Stimulated activated CD4-positive, alpha-beta T cell treated with anti-CD3 and anti-CD28 coated beads, TNF-alpha, amount 100 ng/mL, for 1 hour (primary cell): ENCODE measurements at regions not wholly inside any gene's neighbourhood (a gene's known extent, or its start where the extent isn't known, plus 50 kb on each side); places are given as distances from the start of the nearest gene placed in this dataset.
"Not testable (repeated sequence)": the region's sequence is repeated elsewhere in the genome, so short reads cannot be mapped to it uniquely, and the experiment has no call there.

Source experiments
- DNase-seq, 3 donors: peaks; one replicate each; pipeline ENCODE4 v3.0.0-alpha.2; 2020; ENCODE audit warnings: low read depth in 3 of 3, low spot score in 1 of 3

- DNase-seq: no peak
Observed at GRCh38 chr14:105581551-105582341, 55.4 kb downstream of the TMEM121 start.

- no peak for DNase-seq
Observed at GRCh38 chr14:105582639-105583038, 56.3 kb downstream of the TMEM121 start.

- not testable (repeated sequence) for DNase-seq
Observed at GRCh38 chr14:105583914-105584313, 57.5 kb downstream of the TMEM121 start.

GRCh38 chr14:105585290-105585689, 58.9 kb downstream of the TMEM121 start:
- not testable (repeated sequence) for DNase-seq

- DNase-seq: not testable (repeated sequence)
Observed at GRCh38 chr14:105585722-105586121, 59.3 kb downstream of the TMEM121 start.

DNA sequence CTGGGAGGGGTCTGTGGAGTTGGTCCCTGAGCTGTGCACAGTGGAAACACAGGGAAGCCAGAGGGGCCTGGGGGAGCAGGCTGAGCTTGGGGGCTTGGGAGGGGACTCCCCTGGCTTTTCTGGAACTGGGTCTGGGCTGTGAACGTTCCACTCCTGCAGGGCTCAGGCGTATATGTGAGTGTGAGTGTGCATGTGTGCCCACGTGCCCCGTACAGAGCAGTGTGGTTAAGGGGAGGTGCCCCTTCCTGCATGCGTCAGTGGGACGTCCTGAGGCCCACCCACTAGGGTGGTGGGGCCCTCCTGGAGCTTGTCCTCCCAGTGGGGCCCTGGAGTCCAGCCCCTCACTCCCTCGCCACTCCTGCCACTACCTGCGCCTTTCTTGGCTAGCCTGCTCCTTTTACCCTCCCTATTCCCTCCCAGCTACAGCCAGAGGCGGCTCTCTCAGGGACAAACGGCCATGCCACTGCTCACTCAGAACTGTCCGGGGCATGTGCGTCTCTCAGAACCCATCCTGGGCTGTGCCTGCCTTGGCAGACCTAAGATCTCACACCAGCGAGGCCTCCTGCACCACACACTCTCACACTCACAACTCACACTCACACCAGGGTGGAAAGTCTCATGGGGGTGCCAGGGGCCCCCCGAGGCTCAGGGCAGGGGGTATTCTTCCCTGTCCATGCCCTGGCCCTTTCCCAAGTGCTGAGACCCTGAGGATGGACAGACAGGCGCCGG, 59.9 kb downstream of the TMEM121 start:
- not testable (repeated sequence) for DNase-seq

GRCh38 chr14:105587034-105587433, 60.7 kb downstream of the TMEM121 start:
- DNase-seq: not testable (repeated sequence)

DNA sequence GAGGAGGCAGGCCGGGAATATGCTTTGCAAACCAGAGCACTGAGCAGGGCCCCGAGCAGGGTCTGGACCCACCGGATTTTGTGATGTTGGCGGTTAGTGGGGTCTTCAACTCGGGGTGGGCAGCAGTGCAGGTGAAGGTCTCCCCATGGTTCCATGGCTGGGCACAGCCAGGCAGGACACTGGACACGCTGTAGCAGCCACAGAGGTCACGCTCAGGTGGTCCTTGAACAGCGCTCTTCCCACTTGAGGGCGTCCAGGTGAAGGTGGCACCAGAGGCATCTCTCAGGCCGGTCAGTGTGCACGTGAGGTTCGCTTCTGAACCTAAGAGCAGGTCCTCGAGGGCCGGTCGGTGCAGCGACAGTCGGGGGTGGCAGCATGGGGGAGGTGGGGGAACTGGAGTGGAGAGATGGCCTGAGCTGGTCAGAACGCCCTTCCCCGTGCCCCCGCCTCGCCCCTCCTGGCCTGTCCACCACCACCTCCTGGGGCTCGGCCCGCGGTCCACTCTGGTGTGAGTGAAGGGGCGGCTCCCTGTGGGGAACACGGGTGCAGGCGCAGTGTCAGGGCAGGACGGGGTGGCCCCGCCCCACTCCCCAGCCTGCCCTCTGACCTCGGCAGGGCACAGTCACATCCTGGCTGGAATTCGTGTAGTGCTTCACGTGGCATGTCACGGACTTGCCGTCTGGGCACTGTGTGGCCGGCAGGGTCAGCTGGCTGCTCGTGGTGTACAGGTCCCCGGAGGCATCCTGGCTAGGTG, 61.3 kb downstream of the TMEM121 start:
- DNase-seq: not testable (repeated sequence)

DNA sequence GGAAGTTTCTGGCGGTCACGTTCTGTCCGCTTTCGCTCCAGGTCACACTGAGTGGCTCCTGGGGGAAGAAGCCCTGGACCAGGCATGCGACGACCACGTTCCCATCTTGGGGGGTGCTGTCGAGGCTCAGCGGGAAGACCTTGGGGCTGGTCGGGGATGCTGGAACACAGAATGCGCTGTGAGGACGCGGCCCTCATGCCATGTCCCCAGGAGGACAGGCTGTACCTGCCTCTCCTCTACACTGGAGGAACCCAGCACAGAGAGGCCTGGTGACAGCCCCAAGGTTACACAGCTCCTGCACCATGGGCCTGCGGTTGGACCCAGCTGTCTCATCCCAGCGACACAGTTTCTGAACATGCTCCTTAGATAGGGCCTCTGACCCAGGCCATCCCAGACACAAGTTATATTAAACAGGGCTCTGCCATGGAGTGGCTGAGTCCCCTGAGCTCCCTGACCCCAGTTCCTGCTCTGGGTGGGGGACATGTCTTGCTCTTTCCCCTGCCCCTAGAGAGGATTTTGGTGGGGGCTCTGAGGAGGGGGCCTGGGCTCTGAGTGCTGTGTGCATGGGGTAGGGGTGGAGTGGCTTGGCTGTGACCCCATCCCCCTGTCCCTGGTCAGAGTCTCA, 62.0 kb downstream of the TMEM121 start:
- no peak for DNase-seq

DNA sequence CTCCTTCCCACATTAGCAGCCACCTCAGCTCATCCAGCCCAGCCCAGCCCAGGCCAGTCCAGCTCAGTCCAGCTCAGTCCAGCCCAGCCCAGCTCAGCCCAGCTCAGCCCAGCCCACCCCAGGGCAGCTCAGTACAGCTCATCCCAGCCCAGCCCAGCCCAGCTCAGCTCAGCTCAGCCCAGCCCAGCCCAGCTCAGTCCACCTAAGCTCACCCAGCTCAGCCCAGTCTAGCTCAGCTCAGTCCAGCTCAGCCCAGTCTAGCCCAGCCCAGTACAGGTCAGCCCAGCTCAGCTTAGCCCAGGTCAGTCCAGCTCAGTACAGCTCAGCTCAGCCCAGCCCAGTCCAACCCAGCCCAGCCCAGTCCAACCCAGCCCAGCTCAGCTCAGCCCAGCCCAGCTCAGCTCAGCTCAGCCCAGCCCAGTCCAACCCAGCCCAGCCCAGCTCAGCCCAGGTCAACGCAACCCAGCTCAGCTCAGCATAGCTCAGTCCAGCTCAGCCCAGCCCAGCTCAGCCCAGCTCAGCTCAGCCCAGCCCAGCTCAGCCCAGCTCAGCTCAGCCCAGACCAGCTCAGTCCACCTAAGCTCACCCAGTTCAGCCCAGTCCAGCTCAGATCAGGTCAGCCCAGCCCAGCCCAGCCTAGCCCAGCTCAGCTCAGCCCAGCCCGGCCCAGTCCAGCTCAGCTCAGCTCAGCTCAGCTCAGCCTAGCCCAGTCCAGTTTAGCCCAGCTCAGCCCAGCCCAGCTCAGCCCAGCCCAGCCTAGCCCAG, 63.0 kb downstream of the TMEM121 start:
- DNase-seq: no peak

DNA sequence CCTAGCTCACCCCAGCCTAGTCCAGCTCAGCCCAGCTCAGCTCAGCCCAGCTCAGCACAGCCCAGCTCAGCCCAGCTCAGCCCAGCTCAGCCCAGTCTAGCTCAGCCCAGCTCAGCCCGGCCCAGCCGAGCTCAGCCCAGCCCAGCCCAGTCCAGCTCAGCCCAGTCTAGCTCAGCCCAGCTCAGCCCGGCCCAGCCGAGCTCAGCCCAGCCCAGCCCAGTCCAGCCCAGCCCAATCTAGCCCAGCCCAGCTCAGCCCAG, 63.5 kb downstream of the TMEM121 start:
- DNase-seq: not testable (repeated sequence)

GRCh38 chr14:105591052-105591451, 64.7 kb downstream of the TMEM121 start:
- DNase-seq: no peak

- DNase-seq: not testable (repeated sequence)
Observed at GRCh38 chr14:105591792-105592341, 65.5 kb downstream of the TMEM121 start.

- not testable (repeated sequence) for DNase-seq
Observed at GRCh38 chr14:105592646-105593045, 66.3 kb downstream of the TMEM121 start.

GRCh38 chr14:105595346-105595745, 69.0 kb downstream of the TMEM121 start:
- not testable (repeated sequence) for DNase-seq

GRCh38 chr14:105596374-105596773, 70.0 kb downstream of the TMEM121 start:
- DNase-seq: not testable (repeated sequence)

GRCh38 chr14:105598040-105598763, 71.8 kb downstream of the TMEM121 start:
- DNase-seq: not testable (repeated sequence)

GRCh38 chr14:105598925-105599586, 72.7 kb downstream of the TMEM121 start:
- DNase-seq: not testable (repeated sequence)
